GM11168 (cell line): ENCODE measurements at regions not wholly inside any gene's neighbourhood (a gene's known extent, or its start where the extent isn't known, plus 50 kb on each side); places are given as distances from the start of the nearest gene placed in this dataset.
"Not testable (repeated sequence)": the region's sequence is repeated elsewhere in the genome, so short reads cannot be mapped to it uniquely, and the experiment has no call there.

Experiments
- in situ Hi-C: fragments of 300-500 bp; cut with MboI; formaldehyde crosslinking; loops from one replicate; pipeline ENCODE4 v1.12.0; 2022; ENCODE audit warnings: low sequenced_read_pairs; ENCODE audit not compliant: unreplicated experiment

DNA sequence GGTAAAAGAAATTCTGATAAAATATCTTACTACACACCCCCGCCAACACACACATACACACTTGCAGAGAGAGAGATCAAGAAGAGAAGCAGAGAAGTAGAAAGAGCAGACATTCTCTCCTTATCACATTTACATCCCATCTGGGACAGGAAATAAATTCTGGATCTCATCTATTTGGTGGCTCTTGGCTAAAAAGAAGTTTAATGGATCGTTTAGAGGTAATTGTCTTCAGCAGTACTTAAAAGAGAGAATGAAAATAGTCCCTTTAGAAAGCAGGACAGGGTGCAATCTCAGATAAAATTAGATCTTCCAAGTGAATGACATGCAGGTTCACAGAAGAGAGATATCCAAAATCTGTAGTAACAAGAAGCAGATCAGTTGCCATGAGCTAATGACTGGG, 1392.5 kb downstream of the RAPGEF2 start:
- in situ Hi-C loops, result no loop called here

GRCh38 chr4:160498211-160498610, 1395.3 kb downstream of the RAPGEF2 start:
- in situ Hi-C loops, result no loop called here

DNA sequence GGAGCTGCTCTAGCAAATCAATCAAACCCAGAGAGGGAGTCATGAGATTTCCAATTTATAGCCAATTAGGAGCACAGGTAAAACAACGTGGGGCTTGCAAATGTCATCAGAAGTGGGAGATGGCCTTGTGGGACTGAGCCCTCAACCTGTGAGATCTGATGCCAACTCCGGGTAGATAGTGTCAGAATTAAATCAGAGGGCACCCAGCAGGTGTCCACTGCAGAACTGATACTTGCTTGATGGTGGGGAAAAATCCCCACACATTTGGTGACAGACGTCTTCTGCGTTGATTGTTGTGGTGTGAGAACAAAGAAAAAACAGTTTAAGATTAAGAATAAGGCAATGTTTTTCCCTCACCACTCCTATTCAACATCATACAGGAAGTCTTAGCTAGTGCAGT, 1402.8 kb downstream of the RAPGEF2 start:
- in situ Hi-C loops, result no loop called here

- in situ Hi-C loops, result no loop called here
These were observed 1408.0 kb downstream of the RAPGEF2 start for GRCh38 chr4:160510928-160511327.

DNA sequence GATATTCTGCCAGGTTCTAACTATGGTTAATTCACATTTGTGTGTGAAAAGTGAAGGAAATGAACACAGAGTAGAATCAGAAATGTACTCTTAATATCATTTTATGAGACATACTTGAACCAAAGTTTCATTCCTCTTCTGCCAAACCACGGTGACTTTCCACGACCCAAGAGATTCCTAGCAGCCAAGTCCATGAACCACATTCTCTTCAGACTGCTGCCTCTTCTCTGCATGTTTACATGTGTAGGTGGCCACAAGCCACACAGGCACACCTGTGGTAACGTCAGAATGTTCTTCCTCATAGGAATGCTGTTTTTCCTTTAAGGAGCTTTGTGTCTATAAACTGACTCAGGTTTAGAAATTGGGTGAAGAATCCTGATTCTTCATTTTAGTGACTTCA, 1411.2 kb downstream of the RAPGEF2 start:
- in situ Hi-C loops, result no loop called here

GRCh38 chr4:160523231-160523630, 1420.4 kb downstream of the RAPGEF2 start:
- in situ Hi-C loops, result no loop called here

DNA sequence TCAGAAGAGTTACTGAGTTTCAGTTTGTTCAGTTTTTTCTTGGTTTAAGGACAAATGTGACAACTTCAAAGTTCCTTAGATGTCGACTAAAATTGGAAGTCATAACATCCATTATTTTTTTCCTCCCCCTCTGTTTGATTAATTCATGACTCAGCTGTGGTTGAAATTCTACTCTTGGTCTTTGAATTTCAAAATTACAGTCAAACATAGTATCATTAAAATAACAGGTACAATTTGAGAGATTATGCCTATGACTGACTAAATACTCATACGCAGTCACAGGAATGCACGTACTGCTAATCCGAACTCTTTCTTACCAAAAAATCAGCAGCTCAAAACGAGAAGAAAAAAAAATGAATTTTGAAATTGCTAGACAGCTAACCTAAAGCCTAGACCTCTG, 1434.8 kb downstream of the RAPGEF2 start:
- in situ Hi-C loops, result no loop called here

DNA sequence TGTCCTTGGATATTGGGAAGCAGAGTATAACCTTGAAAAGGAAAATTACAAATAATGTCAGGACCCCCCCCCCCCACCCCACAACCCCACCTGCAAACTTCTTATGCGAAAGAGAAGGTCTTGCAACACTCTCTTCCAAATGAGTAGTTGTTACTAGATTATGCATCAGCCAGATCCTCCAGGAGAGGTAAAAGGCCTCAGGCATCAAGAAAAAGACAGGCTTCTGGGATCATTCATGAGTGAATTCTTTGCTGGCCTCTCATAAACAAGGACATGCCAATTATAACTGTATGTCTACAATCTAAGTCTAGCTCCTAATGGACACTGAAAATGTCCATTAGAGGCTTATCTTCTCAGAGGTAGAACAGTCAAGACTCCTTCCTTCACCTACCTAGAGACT, 1443.3 kb downstream of the RAPGEF2 start:
- in situ Hi-C loops, result no loop called here

DNA sequence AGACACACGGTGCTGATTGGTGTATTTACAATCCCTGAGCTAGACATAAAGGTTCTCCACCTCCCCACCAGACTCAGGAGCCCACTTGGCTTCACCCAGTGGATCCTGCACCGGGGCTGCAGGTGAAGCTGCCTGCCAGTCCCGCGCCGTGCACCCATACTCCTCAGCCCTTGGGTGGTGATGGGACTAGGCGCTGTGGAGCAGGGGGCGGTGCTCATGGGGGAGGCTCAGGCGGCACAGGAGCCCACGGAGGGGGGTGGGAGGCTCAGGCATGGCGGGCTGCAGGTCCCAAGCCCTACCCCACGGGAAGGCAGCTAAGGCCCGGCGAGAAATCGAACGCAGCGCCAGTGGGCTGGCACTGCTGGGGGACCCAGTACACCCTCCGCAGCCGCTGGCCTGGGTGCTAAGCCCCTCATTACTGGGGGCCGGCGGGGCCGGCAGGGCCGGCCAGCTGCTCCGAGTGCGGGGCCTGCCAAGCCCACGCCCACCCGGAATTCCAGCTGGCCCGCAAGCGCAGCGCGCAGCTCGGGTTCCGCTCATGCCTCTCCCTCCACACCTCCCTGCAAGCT, 1447.2 kb downstream of the RAPGEF2 start:
- in situ Hi-C loops, result not testable (repeated sequence)

GRCh38 chr4:160562661-160563060, 1459.8 kb downstream of the RAPGEF2 start:
- in situ Hi-C loops, result no loop called here

DNA sequence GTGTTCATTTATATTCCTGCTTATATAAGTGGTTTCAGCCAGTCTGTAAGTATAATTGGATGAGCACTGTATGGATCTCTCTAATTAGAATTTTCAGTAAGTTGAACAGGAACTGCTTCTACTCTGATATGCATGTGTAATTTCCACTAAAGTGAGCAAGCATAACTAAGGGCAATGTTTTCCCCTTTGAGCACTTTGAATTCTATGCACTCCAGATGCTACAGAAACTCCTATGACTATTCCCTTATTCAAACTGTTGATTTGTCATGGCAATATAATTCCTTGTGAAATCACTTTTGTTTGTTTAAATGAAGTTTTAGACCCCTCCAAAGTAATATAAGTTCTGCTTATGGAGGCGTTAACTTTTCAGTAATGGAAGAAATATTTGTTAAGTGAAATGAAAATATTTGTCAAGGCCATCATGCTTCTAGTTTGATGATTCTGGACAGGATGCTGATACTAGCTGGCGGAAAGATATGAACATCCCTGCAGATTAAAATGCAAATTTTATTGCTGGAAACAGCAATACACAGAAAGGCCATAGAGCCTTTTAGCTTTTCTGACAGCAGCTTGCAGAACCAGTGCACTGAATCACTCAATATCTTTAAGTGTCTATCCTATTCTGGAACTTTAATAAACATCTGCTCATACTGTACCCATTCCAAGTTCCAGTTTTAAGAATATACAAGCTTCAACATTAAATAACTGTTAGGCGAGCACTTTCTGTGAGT, 1460.8 kb downstream of the RAPGEF2 start:
- in situ Hi-C loops, result no loop called here

DNA sequence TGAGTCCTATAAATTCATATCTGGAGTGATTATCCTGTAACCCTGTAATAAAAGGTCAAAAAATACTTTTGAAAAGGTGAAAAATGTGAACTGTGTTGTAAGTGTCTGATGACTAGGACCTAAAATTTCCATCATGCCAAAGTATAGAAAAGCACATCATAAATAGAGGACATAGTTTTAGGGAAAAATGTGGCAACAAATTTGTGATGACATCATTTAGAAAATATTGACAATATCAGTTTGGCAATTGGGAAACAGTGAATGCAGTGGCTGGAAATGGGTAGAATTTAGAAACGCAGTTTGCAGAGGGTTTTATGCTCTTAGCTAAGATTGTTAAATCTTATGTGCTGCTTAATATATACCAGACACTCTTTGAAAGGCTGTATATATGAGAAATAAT, 1464.8 kb downstream of the RAPGEF2 start:
- in situ Hi-C loops, result no loop called here

- in situ Hi-C loops, result no loop called here
These were observed 1467.4 kb downstream of the RAPGEF2 start for GRCh38 chr4:160570271-160570670.

- in situ Hi-C loops, result not testable (repeated sequence)
These were observed 1471.4 kb downstream of the RAPGEF2 start for GRCh38 chr4:160574272-160574671.

- in situ Hi-C loops, result no loop called here
These were observed 1477.7 kb downstream of the RAPGEF2 start for GRCh38 chr4:160580581-160580980.

DNA sequence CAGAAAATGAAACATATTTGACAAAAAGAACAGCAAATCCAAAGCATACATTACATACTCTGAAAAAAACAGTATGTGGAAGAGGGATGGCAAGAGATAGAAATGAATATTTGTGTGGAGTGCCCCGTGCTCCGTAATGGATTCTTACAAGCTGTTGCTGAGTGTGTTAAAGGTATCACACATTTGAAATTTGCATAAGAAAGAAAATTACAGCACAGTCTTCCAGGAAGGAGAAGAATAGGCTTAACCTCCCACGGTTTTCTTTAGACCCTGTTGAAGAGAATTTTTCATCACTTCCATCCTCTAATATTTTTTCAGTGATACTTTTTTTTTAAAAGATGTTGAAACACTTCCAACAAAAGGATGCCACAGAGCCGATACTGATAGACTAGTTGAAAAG, 1489.4 kb downstream of the RAPGEF2 start:
- in situ Hi-C loops, result no loop called here

GRCh38 chr4:160595646-160596045, 1492.8 kb downstream of the RAPGEF2 start:
- in situ Hi-C loops, result no loop called here

DNA sequence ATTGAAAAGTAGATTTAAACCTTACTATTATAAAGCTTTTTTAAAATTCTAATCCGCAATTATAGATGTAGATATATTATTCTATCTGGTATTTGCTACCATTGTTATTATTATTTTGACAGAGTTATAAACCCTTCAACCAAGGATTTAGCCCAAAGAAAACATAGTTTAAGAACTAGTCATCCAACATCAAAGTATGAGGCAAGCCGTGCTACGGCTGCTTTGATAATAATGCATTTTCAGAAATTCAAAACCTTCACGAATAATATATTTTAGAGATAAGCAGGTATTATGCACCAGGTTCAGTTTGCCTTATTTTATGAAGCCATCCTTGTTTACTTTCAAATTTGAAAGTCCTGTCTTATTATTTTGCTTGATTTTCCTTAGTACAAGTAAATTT, 1501.7 kb downstream of the RAPGEF2 start:
- in situ Hi-C loops, result no loop called here

GRCh38 chr4:160611181-160611580, 1508.3 kb downstream of the RAPGEF2 start:
- in situ Hi-C loops, result no loop called here

DNA sequence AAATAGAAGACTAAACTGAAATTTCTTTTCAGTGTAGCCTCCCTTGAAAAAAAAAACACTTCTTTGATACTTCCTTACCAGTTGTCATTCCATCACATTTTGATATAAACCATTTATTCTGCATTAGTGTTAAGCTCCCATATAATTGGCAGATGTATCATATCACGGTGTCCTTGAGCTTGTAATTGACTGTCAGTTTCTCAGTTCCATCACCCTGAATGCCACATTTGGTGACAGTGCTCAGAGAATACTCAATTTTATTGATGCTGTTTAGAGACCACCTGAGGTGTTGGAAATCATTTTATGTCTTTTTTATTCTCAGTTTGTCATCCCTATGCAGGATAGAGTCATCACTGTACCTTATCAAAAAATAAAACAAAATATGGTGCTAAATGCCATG, 1528.2 kb downstream of the RAPGEF2 start:
- in situ Hi-C loops, result no loop called here

DNA sequence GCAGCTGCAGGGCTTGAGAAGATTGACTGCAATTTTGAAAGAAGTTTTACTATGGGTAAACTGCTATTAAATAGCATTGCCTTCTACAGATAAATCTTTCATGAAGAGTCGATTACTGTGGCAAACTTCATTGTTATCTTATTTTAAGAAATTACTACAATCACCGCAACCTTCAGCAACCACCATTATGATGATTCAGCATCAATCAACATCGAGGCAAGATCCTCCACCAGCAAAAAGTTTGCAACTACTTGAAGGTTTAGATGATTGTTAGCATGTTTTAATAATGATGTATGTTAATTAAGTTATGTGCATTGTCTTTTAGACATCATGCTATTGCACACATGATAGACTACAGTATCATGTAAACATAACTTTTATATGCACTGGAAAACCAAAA, 1511.0 kb downstream of the FSTL5 start:
- in situ Hi-C loops, result no loop called here

DNA sequence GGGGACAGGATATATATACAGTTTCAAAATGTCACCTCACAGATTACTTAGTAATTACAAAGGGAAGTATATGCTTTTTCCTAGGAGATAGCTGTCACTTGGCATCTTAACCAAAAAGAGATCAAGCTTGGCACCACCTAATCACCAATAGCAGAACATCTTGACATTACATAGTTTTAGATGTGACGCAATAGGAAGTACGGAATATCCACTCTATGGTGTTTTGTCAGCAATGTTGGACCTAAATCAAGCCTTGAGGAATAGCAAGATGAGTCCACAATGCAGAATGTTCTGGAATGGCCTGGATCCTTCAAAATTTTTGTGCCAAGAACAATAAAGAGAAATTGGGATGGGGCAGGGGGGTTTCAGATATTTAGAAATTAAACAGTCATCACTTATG, 1488.2 kb downstream of the FSTL5 start:
- in situ Hi-C loops, result no loop called here
